SU-DHL-6 (cell line): ENCODE measurements at regions not wholly inside any gene's neighbourhood (a gene's known extent, or its start where the extent isn't known, plus 50 kb on each side); places are given as distances from the start of the nearest gene placed in this dataset.

Source experiments
- H2AFZ ChIP-seq: fragments of 200-600 bp; sonication (generic); 2 replicates; pipeline ENCODE4 v1.6.1; 2014; ENCODE audit warnings: low read depth, mild to moderate bottlenecking, moderate library complexity, mixed read lengths, antibody characterized with exemption, low read length; ENCODE audit not compliant: severe bottlenecking
- H3F3A ChIP-seq: fragments of 200-600 bp; shearing (Covaris generic); 2 replicates; pipeline ENCODE4 v1.6.0; 2016; ENCODE audit warnings: antibody characterized with exemption, mild to moderate bottlenecking; ENCODE audit not compliant: insufficient read depth
- H3K27ac ChIP-seq: fragments of 200-600 bp; sonication (generic); 2 replicates; pipeline ENCODE4 v1.5.1; 2016; ENCODE audit warnings: low read depth, mild to moderate bottlenecking, low read length, moderate library complexity, mixed read lengths
- H3K27me3 ChIP-seq: fragments of 200-600 bp; sonication (generic), shearing (Covaris generic); 2 replicates; pipeline ENCODE4 v1.6.0; 2014; ENCODE audit warnings: mild to moderate bottlenecking, low read length
- H3K36me3 ChIP-seq: fragments of 200-600 bp; sonication (generic); 2 replicates; pipeline ENCODE4 v1.6.1; 2014; ENCODE audit warnings: mild to moderate bottlenecking, low read length, mixed read lengths
- H3K4me2 ChIP-seq: fragments of 300-600, 200-600 bp; shearing (Covaris generic), sonication (generic); 2 replicates; pipeline ENCODE4 v1.6.0; 2014; ENCODE audit warnings: low read length, low read depth, mild to moderate bottlenecking; ENCODE audit not compliant: poor library complexity, severe bottlenecking
- H3K4me3 ChIP-seq: fragments of 200-600 bp; sonication (generic); 2 replicates; pipeline ENCODE4 v1.5.1; 2014; ENCODE audit warnings: antibody characterized with exemption, low read length, mild to moderate bottlenecking, mixed read lengths; ENCODE audit not compliant: insufficient read depth, poor library complexity, severe bottlenecking
- H3K79me2 ChIP-seq: fragments of 200-600 bp; sonication (generic); 2 replicates; pipeline ENCODE4 v1.6.1; 2014; ENCODE audit warnings: mild to moderate bottlenecking, low read length, moderate library complexity; ENCODE audit not compliant: insufficient read depth
- H3K9ac ChIP-seq: fragments of 200-600 bp; sonication (generic); 2 replicates; pipeline ENCODE4 v1.7.0; 2014; ENCODE audit warnings: mild to moderate bottlenecking, low read length
- H3K9me2 ChIP-seq: fragments of 200-600 bp; sonication (generic); replicated peaks from 2 replicates; pipeline ENCODE4 v1.6.1; 2014; ENCODE audit warnings: low read length; ENCODE audit not compliant: insufficient read depth
- H3K9me3 ChIP-seq: fragments of 200-600 bp; sonication (generic); 2 replicates; pipeline ENCODE4 v1.6.1; 2014; ENCODE audit warnings: low read length, mixed read lengths; ENCODE audit not compliant: insufficient read depth
- H4K20me1 ChIP-seq: fragments of 200-600 bp; sonication (generic); 2 replicates; pipeline ENCODE4 v1.6.1; 2014; ENCODE audit warnings: low read depth, mild to moderate bottlenecking, antibody characterized with exemption, low read length, moderate library complexity, mixed read lengths
- CTCF ChIP-seq: fragments of 200-600 bp; sonication (generic); IDR thresholded peaks from one replicate; pipeline ENCODE4 v1.5.1; 2017; ENCODE audit warnings: antibody characterized with exemption, mild to moderate bottlenecking, low read length, moderate library complexity; ENCODE audit not compliant: insufficient read depth, poor library complexity, severe bottlenecking
- EZH2phosphoT487 ChIP-seq: fragments of 200-600 bp; sonication (generic), shearing (Covaris generic); conservative IDR thresholded peaks from 2 replicates; pipeline ENCODE4 v1.6.1; 2018; ENCODE audit warnings: mild to moderate bottlenecking, antibody characterized with exemption, low read length, moderate library complexity, mixed read lengths

DNA sequence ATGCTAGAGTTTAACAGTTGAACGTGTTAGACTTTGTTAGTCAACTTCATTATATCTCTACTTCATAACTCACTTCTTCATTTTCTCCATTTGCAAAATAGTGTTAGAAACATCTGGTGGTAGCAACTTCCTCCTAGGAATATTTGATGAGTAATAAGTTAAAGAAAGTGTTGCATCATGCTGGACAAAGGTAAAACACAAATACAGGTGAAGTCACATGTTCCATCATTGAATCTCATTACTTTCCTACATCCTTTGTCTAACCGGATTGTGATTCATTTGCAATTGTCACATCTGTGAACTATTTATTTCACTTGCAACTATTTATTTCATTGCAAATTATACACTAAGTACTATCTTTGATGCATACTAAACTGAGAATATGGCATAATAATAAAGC is 186.5 kb downstream of the TUSC7 start:
- H3K27me3 ChIP-seq, result no peaks in the 10 kb centered on the region
- H3K9ac ChIP-seq, result no peak overlapping the region
- H3K4me2 ChIP-seq, result no peak overlapping the region
- no peaks in the 10 kb centered on the region for H3F3A ChIP-seq
- no peak overlapping the region for H3K4me3 ChIP-seq
- TF ChIP-seq EZH2phosphoT487 (no peak), CTCF (no peak)
- no peaks in the 10 kb centered on the region for H3K36me3 ChIP-seq
- no peak overlapping the region for H2AFZ ChIP-seq
- H3K79me2 ChIP-seq, result no peaks in the 10 kb centered on the region
- no peaks in the 10 kb centered on the region for H3K9me3 ChIP-seq
- H3K9me2 ChIP-seq, result no peaks in the 10 kb centered on the region
- no peaks in the 10 kb centered on the region for H4K20me1 ChIP-seq
- no peak overlapping the region for H3K27ac ChIP-seq

- no peak overlapping the region for H2AFZ ChIP-seq
- no peaks in the 10 kb centered on the region for H4K20me1 ChIP-seq
- no peaks in the 10 kb centered on the region for H3K9me3 ChIP-seq
- H3F3A ChIP-seq, result no peaks in the 10 kb centered on the region
- H3K4me2 ChIP-seq, result no peak overlapping the region
- H3K27ac ChIP-seq, result no peak overlapping the region
- no peak overlapping the region for H3K4me3 ChIP-seq
- no peaks in the 10 kb centered on the region for H3K79me2 ChIP-seq
- TF ChIP-seq CTCF (no peak), EZH2phosphoT487 (no peak)
- no peaks in the 10 kb centered on the region for H3K36me3 ChIP-seq
- no peak overlapping the region for H3K9ac ChIP-seq
- H3K9me2 ChIP-seq, result no peaks in the 10 kb centered on the region
- no peaks in the 10 kb centered on the region for H3K27me3 ChIP-seq
Measured at GRCh38 chr3:116897382-116897781, 187.8 kb downstream of the TUSC7 start.

- TF ChIP-seq CTCF (no peak), EZH2phosphoT487 (no peak)
- H3K9me3 ChIP-seq, result no peaks in the 10 kb centered on the region
- no peaks in the 10 kb centered on the region for H3K27me3 ChIP-seq
- no peaks in the 10 kb centered on the region for H3K36me3 ChIP-seq
- H3K4me3 ChIP-seq, result no peak overlapping the region
- no peaks in the 10 kb centered on the region for H3K79me2 ChIP-seq
- no peaks in the 10 kb centered on the region for H3F3A ChIP-seq
- no peak overlapping the region for H3K27ac ChIP-seq
- H3K9ac ChIP-seq, result no peak overlapping the region
- no peaks in the 10 kb centered on the region for H3K9me2 ChIP-seq
- H2AFZ ChIP-seq, result no peak overlapping the region
- no peaks in the 10 kb centered on the region for H4K20me1 ChIP-seq
- H3K4me2 ChIP-seq, result no peak overlapping the region
Measured at GRCh38 chr3:116899253-116899652, 189.7 kb downstream of the TUSC7 start.

GRCh38 chr3:116905334-116905733 is 195.8 kb downstream of the TUSC7 start:
- Histone ChIP-seq H3K9me3 (no peaks in the 10 kb centered on the region), H3F3A (no peaks in the 10 kb centered on the region), H3K4me3 (no peak overlapping the region), H3K27ac (no peak overlapping the region), H3K9me2 (no peaks in the 10 kb centered on the region), H4K20me1 (no peaks in the 10 kb centered on the region), H3K4me2 (no peak overlapping the region), H2AFZ (no peak overlapping the region), H3K9ac (no peak overlapping the region), H3K79me2 (no peaks in the 10 kb centered on the region), H3K27me3 (no peaks in the 10 kb centered on the region), H3K36me3 (no peaks in the 10 kb centered on the region)
- TF ChIP-seq EZH2phosphoT487 (no peak), CTCF (no peak)
